Activated naive CD4-positive, alpha-beta T cell treated with anti-CD3 and anti-CD28 coated beads, Interleukin-2, amount 10 ng/mL, durations not matched to agents 7 days and 5 days (primary cell): ENCODE measurements at regions not wholly inside any gene's neighbourhood (a gene's known extent, or its start where the extent isn't known, plus 50 kb on each side); places are given as distances from the start of the nearest gene placed in this dataset.

Experiments used
- CTCF ChIA-PET: fragments of 350-600 bp; sonication (Branson Sonifier 250); formaldehyde crosslinking; loops from one replicate; lab custom pipeline; 2021; ENCODE audit warnings: antibody characterized with exemption; lab: Charles Lee
- DNase-seq: peaks from one replicate; pipeline ENCODE4 v3.0.0-alpha.2; 2020
- H3K27ac Mint-ChIP-seq: one replicate; pipeline ENCODE4 v1.8.0; 2021; ENCODE audit warnings: mild to moderate bottlenecking, moderate library complexity, mixed read lengths
- H3K27me3 Mint-ChIP-seq: one replicate; pipeline ENCODE4 v1.8.0; 2021; ENCODE audit warnings: mild to moderate bottlenecking, mixed read lengths
- H3K36me3 Mint-ChIP-seq: one replicate; pipeline ENCODE4 v1.8.0; 2021; ENCODE audit warnings: mixed read lengths
- H3K4me1 Mint-ChIP-seq: one replicate; pipeline ENCODE4 v1.8.0; 2021; ENCODE audit warnings: mixed read lengths
- H3K4me3 Mint-ChIP-seq: one replicate; pipeline ENCODE4 v1.8.0; 2021; ENCODE audit warnings: mild to moderate bottlenecking, moderate library complexity, mixed read lengths
- H3K9me3 Mint-ChIP-seq: one replicate; pipeline ENCODE4 v1.8.0; 2021; ENCODE audit warnings: mixed read lengths

DNA sequence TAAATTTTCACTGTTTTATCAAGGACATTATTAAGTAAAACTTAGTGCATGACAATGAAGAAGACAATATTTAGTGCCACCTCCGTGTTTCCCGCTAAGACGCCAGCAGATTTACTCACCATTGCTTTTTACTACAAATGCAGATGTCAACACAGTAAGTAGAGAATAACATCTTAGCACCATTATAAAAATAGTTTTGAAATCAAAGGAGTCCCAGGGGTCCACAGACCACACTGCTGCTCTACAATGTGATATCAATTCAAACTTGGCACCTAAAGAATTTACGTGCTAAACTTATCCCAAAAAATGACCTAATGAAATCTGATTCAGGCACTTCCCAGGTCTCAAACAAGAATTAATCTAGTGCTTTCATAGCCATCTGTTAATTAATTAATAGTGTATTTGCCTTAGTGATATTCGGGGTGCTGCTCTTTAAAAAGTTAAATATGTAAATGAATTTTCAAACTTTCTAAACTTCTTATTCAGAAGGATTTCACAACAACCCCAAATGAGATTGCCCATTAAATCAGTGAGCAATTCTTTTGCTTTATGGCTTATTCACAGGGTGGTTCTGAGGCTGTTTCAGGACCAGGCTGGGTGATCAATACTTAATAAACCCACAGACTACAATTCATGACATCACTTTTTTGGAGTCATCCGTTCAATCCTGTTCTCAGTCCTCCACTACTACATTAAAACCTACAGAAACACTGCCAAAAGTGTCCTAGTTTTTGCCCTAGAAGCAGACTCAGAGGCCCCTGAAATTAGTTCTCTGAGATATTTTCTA, 161.3 kb upstream of the LMNTD1 start:
- no peak for DNase-seq
- no peaks in the 10 kb centered on the region for H3K27me3 Mint-ChIP-seq
- peaks cover 6% of the 10 kb centered on the region for H3K9me3 Mint-ChIP-seq
- CTCF ChIA-PET = no interaction called here
- H3K4me1 Mint-ChIP-seq = peaks cover 3% of the 10 kb centered on the region
- no peak overlapping the region for H3K4me3 Mint-ChIP-seq
- H3K36me3 Mint-ChIP-seq = no peaks in the 10 kb centered on the region
- no peak overlapping the region for H3K27ac Mint-ChIP-seq

DNA sequence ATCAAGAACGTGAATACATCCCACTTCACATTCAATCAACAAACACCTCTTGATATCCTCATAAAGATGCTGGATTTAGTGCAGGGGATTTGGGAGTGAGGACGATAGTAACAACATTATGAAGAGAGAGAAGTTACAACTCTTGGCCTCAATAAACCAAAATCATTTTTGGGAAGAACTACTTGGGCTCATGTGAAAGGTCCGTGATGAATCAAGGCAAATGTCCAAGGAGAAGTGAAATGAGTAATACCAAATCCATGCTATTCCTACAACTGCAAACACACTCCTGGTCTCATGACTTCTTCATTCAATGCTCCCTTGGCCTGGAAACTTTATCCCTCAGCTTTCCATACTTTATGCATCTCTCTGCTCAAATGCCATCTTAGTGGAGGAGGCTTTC, 162.0 kb upstream of the LMNTD1 start:
- H3K9me3 Mint-ChIP-seq = peaks cover 6% of the 10 kb centered on the region
- H3K36me3 Mint-ChIP-seq = no peaks in the 10 kb centered on the region
- no peaks in the 10 kb centered on the region for H3K27me3 Mint-ChIP-seq
- CTCF ChIA-PET = no interaction called here
- no peak for DNase-seq
- H3K4me3 Mint-ChIP-seq = no peak overlapping the region
- no peak overlapping the region for H3K27ac Mint-ChIP-seq
- H3K4me1 Mint-ChIP-seq = peaks cover 3% of the 10 kb centered on the region

DNA sequence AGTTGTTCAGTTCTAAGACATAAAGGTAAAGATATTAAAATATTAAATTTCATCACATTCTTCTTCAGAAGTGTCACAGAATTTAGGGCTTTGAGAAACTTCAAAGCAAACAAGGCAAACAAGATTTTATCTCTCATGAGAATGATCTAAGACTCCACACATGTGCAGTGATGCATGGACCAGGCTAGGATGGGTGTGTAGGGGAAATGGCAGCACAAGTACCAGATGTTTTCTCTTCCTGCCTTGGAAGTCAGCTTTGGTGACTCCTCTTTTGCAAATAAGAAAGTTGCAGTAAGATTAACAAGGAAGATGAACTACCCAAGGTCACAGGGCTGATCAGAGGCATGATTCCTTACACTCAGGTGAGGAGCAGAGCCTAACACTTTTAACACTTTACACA, 163.8 kb upstream of the LMNTD1 start:
- Mint-ChIP-seq H3K27ac (no peak overlapping the region), H3K4me1 (peaks cover 3% of the 10 kb centered on the region), H3K9me3 (no peaks in the 10 kb centered on the region), H3K36me3 (no peaks in the 10 kb centered on the region), H3K4me3 (no peak overlapping the region), H3K27me3 (no peaks in the 10 kb centered on the region)
- CTCF ChIA-PET = no interaction called here
- DNase-seq = no peak

DNA sequence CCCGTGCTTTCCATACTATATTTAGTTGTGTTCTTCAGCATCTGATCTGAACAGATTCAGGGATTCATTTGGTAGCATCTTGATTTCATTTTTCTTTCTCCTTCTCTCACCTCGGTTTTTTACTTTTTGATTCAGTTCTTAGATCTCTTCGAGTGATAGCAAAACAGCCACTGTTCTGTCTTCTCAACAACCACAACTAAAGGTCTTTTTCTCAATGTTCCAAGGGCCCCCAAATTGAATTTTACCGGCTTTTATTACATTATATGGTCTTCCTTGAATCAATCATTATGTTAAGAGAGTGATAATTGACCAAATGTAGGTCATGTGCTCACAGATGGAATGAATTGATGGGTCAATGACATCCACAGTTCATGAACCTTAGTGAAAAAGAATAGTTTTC, 164.5 kb upstream of the LMNTD1 start:
- CTCF ChIA-PET = no interaction called here
- Mint-ChIP-seq H3K4me3 (no peak overlapping the region), H3K27me3 (no peaks in the 10 kb centered on the region), H3K27ac (no peak overlapping the region), H3K36me3 (no peaks in the 10 kb centered on the region), H3K9me3 (no peaks in the 10 kb centered on the region), H3K4me1 (no peaks in the 10 kb centered on the region)
- DNase-seq = no peak

DNA sequence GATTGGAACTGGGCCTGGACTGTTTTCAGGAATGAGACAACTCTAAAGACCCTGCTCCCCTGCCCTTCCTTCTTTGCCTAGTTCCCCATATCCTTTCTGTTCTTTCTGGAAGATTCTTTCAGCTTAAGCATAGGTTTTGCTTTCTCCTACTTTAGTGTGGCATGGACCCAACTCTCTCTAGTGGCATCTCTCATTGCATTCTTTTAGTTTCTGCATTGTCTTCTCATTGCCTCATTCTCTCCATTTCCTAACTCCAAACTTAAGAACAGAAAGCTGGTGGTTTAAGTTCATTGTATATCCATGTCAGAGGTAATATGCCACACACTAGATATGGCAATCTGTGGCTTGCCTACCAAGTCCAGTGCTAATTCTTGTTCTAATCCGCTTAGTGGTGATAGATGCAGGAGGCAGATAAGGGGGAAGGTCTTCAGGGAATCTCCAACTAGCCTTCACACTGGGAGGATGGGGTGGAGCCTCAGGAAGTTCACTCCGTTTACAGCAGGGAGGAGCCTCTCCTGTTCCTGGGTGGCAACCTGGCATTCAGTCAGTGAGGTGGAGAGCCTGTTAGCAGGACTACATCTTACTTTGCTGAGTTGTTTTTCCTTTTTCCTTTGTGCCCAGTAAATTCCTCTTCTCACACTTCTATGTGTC, 165.1 kb upstream of the LMNTD1 start:
- no peak for DNase-seq
- no peak overlapping the region for H3K4me3 Mint-ChIP-seq
- no peaks in the 10 kb centered on the region for H3K36me3 Mint-ChIP-seq
- H3K27me3 Mint-ChIP-seq = no peaks in the 10 kb centered on the region
- no peak overlapping the region for H3K27ac Mint-ChIP-seq
- CTCF ChIA-PET = no interaction called here
- no peaks in the 10 kb centered on the region for H3K4me1 Mint-ChIP-seq
- no peaks in the 10 kb centered on the region for H3K9me3 Mint-ChIP-seq

DNA sequence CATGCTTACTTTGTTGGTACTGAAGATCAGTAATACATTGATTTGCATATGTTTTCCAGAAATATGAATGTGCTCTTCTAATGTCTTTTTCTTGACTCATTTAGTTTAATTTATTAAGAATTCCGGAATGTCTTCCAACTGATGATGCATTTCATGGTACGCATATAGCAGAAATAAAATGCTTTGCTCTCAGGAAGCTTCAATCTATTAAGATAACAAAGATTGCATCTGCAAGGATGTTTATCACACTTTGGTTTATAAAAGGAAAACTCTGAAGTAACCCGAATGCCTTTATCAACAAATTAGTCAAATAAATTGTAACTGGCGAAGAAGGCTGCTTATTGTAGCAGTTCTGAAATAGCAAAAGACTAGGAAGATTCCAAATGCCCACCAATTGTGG, 166.4 kb upstream of the LMNTD1 start:
- Mint-ChIP-seq H3K36me3 (no peaks in the 10 kb centered on the region), H3K4me3 (no peak overlapping the region), H3K27ac (no peak overlapping the region), H3K9me3 (no peaks in the 10 kb centered on the region), H3K27me3 (no peaks in the 10 kb centered on the region), H3K4me1 (no peaks in the 10 kb centered on the region)
- DNase-seq = no peak
- CTCF ChIA-PET = no interaction called here

DNA sequence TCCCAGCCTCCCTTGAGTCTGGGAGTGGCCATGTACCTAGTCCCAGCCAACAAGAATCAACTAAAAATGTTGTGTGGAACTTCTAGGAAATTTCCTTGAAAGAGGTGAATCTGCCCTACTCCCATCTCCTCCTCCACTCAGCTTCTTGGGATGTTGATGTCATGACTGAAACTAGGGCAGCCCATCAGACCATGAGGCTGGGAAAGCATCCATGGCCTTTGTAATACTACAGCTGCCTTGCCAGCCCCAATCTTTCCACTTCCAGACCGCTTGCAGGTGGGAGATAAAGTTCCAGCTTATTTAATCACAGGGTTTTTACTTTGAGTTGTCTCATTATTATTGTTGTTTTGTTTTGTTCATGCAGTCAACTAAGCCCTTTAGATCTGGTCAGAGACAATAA, 170.3 kb upstream of the LMNTD1 start:
- CTCF ChIA-PET = no interaction called here
- Mint-ChIP-seq H3K36me3 (no peaks in the 10 kb centered on the region), H3K4me1 (no peaks in the 10 kb centered on the region), H3K27me3 (no peaks in the 10 kb centered on the region), H3K27ac (no peak overlapping the region), H3K9me3 (no peaks in the 10 kb centered on the region), H3K4me3 (no peak overlapping the region)
- no peak for DNase-seq

DNA sequence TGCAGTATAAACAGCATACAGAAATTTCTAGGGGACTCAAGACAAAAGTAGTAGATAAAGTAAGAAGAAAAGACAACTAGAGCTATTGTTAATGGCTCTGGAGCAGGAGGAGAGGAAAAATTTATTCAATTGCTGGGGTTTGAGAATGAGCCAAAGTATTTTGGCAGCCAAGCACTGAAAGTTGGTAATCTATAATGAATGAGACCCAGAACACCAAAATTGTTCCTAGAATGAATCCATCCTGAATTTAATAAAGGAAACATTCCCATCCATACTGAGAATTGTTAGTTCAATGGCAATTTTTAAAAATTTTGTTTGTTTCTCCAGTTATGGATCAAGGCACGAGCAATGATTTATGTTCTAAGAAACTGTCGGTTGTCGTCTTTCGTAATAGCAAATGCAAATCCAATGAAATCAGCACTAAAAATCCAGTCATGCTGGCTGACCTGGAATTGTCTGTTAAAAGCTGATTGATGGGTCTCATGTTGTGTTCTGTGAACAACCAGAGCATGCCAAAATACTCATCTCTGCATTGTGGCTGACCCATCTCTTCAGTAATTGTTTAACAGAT, 170.9 kb upstream of the LMNTD1 start:
- no peak overlapping the region for H3K4me3 Mint-ChIP-seq
- no peak for DNase-seq
- no peak overlapping the region for H3K27ac Mint-ChIP-seq
- CTCF ChIA-PET = no interaction called here
- H3K4me1 Mint-ChIP-seq = no peaks in the 10 kb centered on the region
- no peaks in the 10 kb centered on the region for H3K9me3 Mint-ChIP-seq
- no peaks in the 10 kb centered on the region for H3K36me3 Mint-ChIP-seq
- H3K27me3 Mint-ChIP-seq = no peaks in the 10 kb centered on the region

DNA sequence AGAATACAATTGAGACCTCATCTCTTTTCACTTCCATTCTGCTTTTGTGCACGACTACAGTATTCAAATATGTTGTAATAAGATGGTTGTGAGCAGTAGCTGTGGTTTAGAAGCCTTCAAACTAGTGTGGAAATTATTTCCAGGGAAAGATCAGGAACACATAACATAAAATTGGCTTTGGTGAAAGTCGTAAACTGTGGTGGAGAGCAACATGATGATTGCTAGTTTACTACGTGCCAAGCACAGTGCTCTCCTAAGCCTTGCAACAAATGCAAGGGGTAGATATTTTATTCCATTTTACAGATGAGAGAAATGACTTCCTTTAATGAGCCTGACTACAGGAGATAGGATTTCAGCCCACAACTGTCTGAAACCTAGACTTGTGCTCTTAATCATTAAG, 172.4 kb upstream of the LMNTD1 start:
- H3K9me3 Mint-ChIP-seq = no peaks in the 10 kb centered on the region
- CTCF ChIA-PET = no interaction called here
- DNase-seq = no peak
- H3K27ac Mint-ChIP-seq = no peak overlapping the region
- no peaks in the 10 kb centered on the region for H3K36me3 Mint-ChIP-seq
- no peak overlapping the region for H3K4me3 Mint-ChIP-seq
- H3K27me3 Mint-ChIP-seq = no peaks in the 10 kb centered on the region
- no peaks in the 10 kb centered on the region for H3K4me1 Mint-ChIP-seq

DNA sequence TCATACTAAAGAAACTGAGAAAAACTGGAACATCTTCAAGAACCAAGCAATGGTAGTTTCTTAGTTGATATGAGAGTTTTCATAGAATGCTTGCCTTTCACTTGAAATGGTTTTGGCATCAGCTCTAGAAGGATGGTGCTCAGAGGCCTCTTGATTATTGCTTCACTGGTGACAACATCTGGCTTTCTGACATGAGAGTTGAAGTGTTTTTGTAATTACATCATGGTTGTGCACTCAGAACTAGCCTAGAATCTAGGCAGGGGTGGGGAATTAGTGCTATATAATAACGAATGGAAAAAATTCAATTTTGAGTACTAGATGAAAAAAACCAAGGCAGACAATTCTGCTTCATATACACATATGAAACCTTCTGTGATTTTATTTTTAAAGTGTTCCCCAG, 172.8 kb upstream of the LMNTD1 start:
- H3K27ac Mint-ChIP-seq = no peak overlapping the region
- DNase-seq = no peak
- no peaks in the 10 kb centered on the region for H3K36me3 Mint-ChIP-seq
- no peak overlapping the region for H3K4me3 Mint-ChIP-seq
- CTCF ChIA-PET = no interaction called here
- H3K27me3 Mint-ChIP-seq = no peaks in the 10 kb centered on the region
- no peaks in the 10 kb centered on the region for H3K4me1 Mint-ChIP-seq
- no peaks in the 10 kb centered on the region for H3K9me3 Mint-ChIP-seq

DNA sequence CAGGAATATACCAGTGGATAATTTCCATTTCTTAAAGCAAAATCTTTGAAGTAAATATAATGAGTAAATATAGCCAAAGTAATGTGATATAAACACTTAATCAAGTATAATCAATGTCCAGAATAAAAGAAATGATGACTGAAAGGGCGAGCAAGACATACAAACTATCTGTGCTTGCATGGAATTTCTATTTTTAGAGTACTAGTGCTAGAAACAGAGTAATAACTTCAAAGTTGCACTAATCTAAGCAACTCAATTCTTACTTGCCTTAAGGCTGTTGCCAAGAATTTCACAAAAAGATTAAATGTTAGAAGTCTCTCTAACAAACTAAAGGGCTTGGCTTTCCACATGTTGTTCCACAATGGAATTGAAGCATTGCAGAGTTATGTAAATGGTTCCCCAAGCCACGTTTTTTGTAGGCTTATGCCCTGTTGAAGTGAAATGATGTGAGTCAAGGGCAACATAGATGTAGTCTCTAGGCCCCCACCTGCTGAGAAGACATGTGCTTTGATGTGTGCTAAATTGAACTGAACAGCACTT, 175.0 kb upstream of the LMNTD1 start:
- no peaks in the 10 kb centered on the region for H3K4me1 Mint-ChIP-seq
- no peaks in the 10 kb centered on the region for H3K27me3 Mint-ChIP-seq
- H3K9me3 Mint-ChIP-seq = no peaks in the 10 kb centered on the region
- H3K4me3 Mint-ChIP-seq = no peak overlapping the region
- no peak overlapping the region for H3K27ac Mint-ChIP-seq
- DNase-seq = no peak
- no peaks in the 10 kb centered on the region for H3K36me3 Mint-ChIP-seq
- CTCF ChIA-PET = no interaction called here

DNA sequence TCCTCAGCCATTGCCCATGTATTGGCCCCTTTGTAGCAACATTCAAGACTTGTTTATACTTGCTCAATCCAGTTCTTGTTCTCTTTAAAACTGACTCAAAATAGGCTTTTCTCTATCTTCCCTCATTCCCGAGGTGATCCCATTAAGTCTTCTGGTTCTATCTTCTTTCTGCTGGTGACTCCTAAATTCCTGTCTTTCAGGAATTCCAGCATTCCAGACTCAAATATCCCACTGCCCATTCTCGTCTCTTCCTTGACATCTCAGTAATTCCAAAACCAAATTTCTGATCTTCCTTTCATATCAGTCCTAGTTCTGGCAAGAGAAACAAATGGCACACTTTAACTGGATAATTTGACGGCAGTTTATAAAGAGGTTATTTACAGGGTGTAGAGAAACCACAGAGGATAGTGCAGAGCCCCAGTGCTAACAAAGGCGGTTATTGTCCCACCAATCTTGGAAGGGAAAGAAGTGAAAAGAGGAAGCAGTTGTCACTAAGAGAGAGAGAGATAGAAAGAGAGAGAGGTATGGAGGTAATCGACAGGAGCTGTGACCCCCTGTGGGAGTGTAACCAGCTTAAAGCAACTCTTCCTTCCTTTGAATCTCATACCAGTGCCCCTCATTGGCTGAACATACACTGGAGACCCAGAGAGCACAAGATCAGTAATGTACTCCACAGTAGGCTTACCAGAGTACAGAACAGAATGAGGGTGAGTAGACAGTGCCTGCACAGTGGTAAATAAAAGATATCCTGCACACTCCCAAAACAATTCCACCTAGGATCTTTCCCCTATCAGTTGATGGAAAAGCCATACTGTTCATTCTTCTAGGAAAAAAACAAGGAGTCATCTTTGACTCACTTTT, 177.6 kb upstream of the LMNTD1 start:
- CTCF ChIA-PET = no interaction called here
- Mint-ChIP-seq H3K36me3 (no peaks in the 10 kb centered on the region), H3K27ac (no peak overlapping the region), H3K4me3 (no peak overlapping the region), H3K27me3 (no peaks in the 10 kb centered on the region), H3K9me3 (no peaks in the 10 kb centered on the region), H3K4me1 (no peaks in the 10 kb centered on the region)
- no peak for DNase-seq

DNA sequence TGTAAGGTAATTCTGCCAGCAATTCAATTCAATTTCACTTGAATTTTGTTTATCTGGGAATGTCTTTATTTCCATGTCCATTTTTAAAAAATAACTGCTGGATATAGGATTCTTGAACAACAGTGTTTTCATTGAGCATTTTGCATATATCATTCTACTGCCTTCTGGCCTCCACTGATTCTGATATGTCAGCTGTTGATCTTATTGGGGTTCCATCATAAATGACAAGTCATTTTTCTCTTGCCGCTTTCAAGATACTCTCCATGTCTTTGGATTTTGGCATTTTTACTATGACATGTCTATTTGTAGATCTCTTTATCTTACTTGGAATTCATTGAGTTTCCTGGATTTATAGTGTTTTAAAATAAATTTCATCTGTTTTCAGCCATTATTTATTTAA, 180.5 kb upstream of the LMNTD1 start:
- Mint-ChIP-seq H3K36me3 (no peaks in the 10 kb centered on the region), H3K9me3 (no peaks in the 10 kb centered on the region), H3K27ac (no peak overlapping the region), H3K4me3 (no peak overlapping the region), H3K27me3 (no peaks in the 10 kb centered on the region), H3K4me1 (no peaks in the 10 kb centered on the region)
- CTCF ChIA-PET = no interaction called here
- DNase-seq = no peak

DNA sequence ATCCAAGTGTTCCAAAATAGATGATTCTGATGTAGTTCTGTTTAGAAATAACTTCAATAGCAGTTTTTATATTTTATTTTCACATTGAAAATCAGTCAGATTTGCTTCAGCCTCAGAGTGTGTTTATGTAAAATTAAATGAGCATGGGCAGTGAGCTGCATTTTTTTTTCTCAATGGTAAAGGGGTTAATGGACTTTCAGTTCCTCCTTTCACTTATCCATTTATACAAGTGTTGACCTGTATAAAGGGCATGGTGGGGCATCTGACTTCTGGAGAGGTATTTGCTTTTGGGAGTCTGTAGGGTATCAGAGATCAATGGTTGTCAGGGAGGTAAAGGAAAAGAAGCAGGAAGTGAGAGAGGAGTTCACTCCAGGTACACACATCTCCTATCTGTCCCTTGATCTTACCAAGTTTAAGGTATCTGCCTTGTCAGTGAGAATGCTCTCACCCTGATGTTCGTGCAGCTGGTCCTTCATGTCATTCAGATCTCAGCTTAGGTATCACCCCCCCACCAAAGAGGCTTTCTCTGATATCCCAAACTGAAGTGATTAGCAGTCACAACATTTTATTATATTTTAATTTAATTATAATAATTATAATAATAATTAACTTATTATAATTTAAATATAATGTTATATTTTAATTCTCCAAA, 181.6 kb upstream of the LMNTD1 start:
- Mint-ChIP-seq H3K4me1 (no peaks in the 10 kb centered on the region), H3K27me3 (no peaks in the 10 kb centered on the region), H3K27ac (no peak overlapping the region), H3K9me3 (no peaks in the 10 kb centered on the region), H3K4me3 (no peak overlapping the region), H3K36me3 (no peaks in the 10 kb centered on the region)
- CTCF ChIA-PET = no interaction called here
- DNase-seq = no peak
